Fibroblast of pulmonary artery (primary cell): ENCODE measurements at regions not wholly inside any gene's neighbourhood (a gene's known extent, or its start where the extent isn't known, plus 50 kb on each side); places are given as distances from the start of the nearest gene placed in this dataset.

Source experiments
- DNase-seq: peaks from one replicate; pipeline ENCODE4 v3.0.0-alpha.2; 2010; ENCODE audit warnings: low read depth
- H3K4me3 ChIP-seq: replicated peaks from 2 replicates; pipeline ENCODE4 v1.5.1; 2011; ENCODE audit warnings: low read depth, mild to moderate bottlenecking, control low read depth, low read length, moderate library complexity
- CTCF ChIP-seq: IDR thresholded peaks from 2 replicates; pipeline ENCODE4 v1.5.1; 2011; ENCODE audit warnings: mild to moderate bottlenecking, control low read depth, low read length, inconsistent platforms; ENCODE audit errors: missing control alignments

- peak; percentile 14 for DNase-seq
- no peak for TF ChIP-seq CTCF
- H3K4me3 ChIP-seq, result no peak overlapping the region
These were observed 2043.8 kb downstream of the ARAP2 start for GRCh38 chr4:34200535-34200934.

GRCh38 chr4:34202154-34202553, 2042.2 kb downstream of the ARAP2 start:
- TF ChIP-seq CTCF, result no peak
- no peak overlapping the region for H3K4me3 ChIP-seq

GRCh38 chr4:34220601-34221000, 2023.7 kb downstream of the ARAP2 start:
- DNase-seq, result peak; percentile 73
- TF ChIP-seq CTCF, result no peak
- no peak overlapping the region for H3K4me3 ChIP-seq

More at GRCh38 chr4:34202154-34202553, 2042.2 kb downstream of the ARAP2 start:
- DNase-seq, result no peak

- no peak overlapping the region for H3K4me3 ChIP-seq
- no peak for DNase-seq
- TF ChIP-seq CTCF, result no peak
These were observed 2022.3 kb downstream of the ARAP2 start for GRCh38 chr4:34221986-34222385.

GRCh38 chr4:34236118-34236517, 2008.2 kb downstream of the ARAP2 start:
- H3K4me3 ChIP-seq, result no peak overlapping the region
- DNase-seq, result no peak
- no peak for TF ChIP-seq CTCF

- H3K4me3 ChIP-seq, result no peak overlapping the region
- DNase-seq, result no peak
- TF ChIP-seq CTCF, result no peak
These were observed 1999.0 kb downstream of the ARAP2 start for GRCh38 chr4:34245276-34245675.

- DNase-seq, result peak; percentile 86
- H3K4me3 ChIP-seq, result no peak overlapping the region
- TF ChIP-seq CTCF, result no peak
These were observed 1993.8 kb downstream of the ARAP2 start for GRCh38 chr4:34250562-34250961.
